GM19035 (cell line): ENCODE measurements at regions not wholly inside any gene's neighbourhood (a gene's known extent, or its start where the extent isn't known, plus 50 kb on each side); places are given as distances from the start of the nearest gene placed in this dataset.
A peak's percentile ranks its signal among the peaks of the same experiment; 100 is the strongest.
"Not testable (repeated sequence)": the region's sequence is repeated elsewhere in the genome, so short reads cannot be mapped to it uniquely, and the experiment has no call there.

Source experiments
- ATAC-seq: cut with Tn5 transposase; IDR thresholded peaks from one replicate; pipeline ENCODE4 v1.9.1; 2021; ENCODE audit not compliant: unreplicated experiment

DNA sequence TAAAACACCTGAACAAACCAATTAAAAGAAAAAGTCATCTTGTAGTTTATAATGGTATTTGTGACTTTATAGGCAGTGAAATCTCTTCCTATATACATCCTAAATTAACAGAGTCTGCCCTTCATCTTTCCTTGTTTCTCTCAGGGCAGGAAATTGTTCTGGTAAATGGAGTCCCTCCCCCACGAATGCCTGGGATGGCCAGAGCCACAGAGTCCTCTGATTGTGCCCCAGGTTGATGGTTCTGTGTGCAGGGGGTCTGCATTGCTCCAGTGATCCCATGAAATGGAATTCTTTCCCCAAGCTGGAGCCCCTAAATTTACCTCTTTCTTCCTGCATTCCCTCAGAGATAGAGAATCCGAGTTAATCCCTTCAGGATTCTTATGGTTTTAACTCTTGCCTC lies 155.5 kb downstream of the MTX2 start:
- ATAC-seq: no peak

DNA sequence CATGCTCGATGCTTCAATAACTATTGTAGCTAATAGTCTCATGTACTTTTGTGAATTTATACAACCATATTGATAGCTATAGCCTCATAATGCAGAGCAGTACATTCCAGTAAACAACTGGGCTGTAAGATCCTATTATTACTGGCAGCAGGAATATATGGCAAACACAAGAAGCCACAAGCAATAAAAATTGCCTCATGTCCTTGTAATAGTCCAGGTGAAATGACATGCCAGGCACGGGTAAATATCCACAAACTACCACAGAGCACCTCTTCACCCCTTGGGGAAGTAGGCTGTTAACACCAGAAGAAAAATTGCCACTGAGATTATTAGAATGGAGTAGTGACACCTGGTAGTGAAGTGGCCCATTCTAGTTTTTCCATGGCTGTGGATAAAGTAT lies 158.3 kb downstream of the MTX2 start:
- no peak for ATAC-seq

DNA sequence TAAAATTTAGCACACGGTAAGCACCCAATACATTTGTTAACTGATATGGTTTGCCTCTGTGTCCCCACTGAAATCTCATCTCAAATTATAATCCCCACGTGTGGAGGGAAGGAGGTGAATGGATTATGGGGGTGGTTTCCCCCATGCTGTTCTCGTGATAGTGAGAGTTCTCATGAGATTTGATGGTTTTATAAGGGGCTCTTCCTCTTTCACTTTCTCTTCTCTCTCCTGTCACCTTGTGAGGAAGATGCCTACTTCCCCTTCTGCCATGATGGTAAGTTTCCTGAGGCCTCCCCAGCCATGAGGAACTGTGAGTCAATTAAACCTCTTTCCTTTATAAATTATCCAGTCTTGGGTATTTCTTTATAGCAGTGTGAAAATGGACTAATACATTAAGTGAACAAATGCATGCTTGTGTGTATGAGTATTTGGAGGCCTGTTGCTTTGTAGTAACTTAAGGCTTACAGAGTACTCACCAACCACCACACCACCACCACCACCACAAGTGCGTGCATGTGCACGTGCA lies 159.8 kb downstream of the MTX2 start:
- ATAC-seq: not testable (repeated sequence)

DNA sequence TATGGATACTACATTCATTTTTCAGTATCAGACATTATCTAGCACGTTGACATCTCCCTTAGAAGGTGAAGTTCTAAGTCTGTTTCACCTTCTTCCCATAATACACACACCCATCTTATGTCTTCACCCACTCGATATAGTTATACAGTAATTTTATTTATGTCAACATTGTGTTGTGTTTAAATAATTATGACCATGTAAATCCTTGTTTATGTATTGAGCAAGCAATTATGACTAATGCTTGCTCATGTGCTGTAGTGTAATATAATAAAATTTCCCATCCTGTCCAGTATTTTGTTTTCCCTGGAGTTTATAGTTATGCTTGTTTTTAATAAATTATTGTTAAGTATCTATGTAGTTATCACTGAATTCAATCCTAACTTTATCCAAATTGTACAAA lies 163.2 kb downstream of the MTX2 start:
- no peak for ATAC-seq

DNA sequence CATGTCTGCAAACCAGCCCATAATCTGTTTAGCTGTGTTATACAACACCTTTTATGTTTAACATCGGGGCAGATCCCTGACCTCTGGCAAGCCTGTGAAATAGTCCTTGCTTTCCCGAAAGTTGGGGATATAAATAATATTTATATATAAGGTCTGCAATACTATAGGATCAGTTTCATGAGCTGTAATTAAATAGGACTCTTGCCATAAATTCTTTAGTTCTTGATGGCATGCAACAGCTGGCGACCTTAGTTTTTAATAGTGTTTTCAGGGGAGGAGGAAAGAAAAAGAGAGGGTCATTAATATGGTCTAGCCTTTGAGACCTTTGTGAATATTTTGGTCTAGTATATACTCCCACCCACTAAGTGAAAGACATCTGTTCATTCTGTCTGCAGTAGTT lies 166.5 kb downstream of the MTX2 start:
- no peak for ATAC-seq

DNA sequence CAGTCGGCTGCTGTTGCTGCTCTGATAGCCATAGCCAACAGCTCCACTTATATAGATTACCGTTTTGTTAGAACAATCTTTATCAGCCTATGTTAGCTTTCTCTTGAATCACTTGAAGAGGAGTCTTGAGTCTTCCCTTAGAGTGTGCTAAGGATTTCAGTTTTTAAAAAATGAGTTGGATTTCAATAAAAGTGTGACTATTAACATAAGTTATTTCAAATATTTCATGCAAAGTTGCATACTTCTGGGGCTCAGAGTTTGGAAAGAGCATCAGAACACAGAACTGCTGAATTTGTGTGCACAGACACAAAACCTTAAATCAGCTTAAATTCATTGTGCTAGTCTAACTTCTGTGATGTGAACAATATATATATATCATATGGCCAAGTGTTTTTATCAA lies 174.7 kb downstream of the MTX2 start:
- ATAC-seq: no peak

DNA sequence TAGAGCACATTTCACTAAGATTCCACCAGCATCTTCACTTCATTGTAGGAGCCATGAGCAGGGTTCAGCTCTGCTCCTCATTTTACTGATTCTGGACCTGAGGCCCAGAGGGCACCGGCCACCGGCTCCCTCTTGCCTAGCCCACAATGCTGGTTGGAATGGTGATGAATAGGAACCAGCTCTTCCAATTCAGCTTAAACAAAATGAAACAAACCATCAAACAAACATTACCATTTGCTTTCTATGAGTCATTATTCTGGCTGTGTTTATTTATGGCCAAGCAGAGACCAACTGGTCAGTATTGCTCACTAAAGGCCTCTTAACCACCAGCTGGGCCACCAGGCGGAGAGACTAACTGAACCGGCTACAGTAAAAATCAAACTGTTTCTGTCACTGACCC lies 176.7 kb downstream of the MTX2 start:
- ATAC-seq: no peak

DNA sequence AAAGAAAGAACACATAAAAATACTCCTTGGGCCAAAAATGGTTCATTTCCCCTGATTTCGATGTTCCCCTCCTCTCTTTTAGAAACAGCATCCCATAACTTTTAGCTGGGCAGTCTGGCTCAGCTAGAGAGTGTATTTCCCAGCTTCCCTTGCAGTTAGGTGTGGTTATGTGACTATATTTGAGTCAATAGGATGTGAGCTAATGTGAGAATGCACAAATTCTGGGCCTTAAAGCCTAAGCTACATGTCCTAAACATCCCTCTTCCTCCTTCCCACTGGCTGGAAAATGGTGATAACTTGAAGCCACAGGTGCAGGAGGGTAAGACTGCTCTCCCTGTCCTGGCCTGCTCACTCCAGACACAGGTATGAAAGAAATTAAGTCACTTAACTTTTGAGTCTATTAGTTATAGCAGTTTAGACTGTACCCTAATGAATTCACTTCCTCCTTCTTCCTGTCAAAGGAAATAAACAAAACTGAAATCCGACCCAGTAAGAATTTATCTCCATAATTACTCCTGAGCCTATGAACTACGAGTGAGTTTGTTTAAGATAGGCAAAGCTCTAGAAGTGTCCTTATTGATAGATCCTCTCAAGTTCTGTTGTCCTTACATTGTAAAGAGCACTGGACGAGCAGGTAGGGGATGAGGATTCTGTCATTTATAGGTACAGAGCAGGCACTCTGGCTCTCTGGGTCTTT lies 177.6 kb downstream of the MTX2 start:
- no peak for ATAC-seq

DNA sequence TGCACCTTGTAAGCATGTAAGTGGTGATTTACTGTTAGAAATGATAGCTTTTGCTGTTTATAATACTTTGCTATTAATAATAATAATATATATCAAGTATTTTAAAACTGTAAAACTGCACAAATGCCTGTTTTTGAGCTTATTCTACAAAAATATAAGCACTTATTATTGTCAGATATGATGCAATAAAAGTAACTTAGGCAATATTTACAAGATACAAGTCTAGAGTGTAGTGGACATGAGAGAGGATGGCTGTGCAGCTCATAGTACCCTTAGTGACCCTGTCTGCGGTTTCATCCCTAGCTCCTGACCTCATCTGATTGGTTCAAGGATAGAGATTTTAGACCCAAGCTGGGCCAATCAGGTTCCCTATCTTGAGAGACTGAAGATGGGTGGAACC lies 178.4 kb downstream of the MTX2 start:
- ATAC-seq: no peak

DNA sequence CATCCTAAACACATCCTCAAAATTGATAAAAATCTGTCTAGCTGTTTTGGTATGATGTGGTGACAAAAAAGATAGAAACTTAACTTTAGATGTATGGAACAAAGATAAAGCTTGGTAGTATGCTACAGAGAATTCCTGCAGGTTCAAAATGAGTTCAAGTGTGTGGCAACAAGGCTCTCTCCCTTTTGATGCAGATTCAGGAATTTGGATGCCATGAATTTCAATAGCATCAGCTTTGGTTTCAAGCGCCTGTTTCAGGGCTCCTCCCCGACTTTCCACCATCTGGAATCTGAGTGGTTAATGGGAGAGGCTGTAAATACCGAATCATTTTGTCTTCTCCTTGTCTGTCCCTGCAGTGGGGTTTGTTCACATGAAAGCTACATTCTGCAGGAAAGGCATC lies 180.6 kb downstream of the MTX2 start:
- ATAC-seq: no peak

DNA sequence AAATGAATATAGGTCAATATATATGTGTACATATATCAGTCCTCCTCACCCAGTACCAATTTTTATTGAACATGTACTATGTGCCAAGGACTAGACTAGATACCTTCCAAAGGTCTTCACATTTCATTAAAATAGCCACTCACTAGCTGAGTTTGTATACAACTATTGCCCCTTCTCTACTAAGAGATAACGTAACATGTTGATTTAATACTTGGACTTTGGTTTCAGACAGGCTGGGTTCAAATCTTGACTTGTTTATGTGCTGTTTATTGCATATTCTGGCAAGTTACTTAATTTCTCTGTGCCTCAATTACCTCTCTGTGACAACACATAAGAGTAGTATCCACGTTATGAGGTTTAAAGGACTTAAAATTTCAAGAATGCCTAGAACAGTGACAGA lies 184.5 kb downstream of the MTX2 start:
- ATAC-seq: no peak

DNA sequence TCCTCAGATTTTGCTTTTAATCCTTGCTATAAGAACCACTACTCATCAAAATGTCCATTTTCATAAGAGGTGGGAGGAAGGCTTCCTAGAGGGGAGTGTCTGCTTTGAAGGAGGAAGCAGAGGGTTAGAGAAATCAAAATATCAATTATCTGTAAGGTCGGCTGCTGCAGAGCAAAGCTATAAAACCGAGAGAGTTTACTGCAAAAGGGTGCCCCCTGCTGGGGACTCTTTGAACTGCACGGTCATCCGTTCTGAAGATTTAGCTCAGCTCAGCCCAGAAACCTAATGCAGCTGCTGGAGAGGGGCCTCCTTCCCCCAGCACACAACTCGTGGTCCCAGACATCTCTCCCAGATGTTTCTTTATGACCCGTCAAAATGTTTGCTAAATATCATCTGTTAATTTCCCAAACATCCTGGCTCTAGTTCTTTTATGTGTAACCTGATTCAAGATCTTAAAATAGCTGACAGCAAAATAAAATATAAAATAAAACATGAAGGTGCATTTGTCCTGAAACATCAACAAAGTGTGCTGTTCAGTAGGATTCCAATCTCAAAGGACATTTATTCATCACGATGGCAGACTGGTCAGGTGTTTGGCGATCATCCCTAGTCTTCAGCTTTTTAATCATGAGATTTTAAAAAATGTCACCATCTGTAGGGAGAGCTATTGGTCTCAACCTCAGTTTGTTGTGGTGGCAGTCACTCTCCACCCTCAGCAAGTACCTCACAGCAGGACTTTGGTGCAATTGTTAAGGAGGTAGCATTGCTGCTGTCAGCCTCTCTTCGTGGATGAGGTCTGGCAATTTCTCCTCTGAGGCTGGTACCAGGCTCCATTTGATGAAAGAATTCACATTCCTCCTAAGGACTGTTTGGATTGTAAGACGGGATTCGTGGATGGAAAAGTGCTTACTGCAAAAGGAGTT lies 185.9 kb downstream of the MTX2 start:
- peak; percentile 70 for ATAC-seq

DNA sequence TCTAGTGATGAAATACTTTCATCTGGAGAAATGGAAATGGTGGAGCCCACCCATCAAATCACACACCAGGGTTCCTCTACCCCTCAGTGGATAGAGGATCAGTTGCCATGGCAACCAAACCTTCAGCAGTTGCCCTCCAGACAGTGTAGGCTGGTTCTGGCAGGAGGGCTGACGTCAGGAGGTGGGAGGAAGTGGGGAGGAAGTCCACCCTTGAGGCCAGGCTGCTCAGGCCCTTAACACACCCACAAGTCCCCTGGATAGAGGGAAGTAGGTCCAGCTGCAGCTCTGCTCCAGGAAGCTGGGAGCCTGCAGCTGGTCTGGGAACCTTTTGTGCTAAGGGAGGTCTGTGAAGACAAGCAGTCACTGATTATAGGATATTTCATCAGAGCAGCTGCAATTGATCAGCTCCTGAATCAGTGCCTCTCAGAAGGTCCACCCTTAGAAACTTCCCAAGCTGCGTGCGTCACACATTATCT lies 186.6 kb downstream of the MTX2 start:
- ATAC-seq: no peak

DNA sequence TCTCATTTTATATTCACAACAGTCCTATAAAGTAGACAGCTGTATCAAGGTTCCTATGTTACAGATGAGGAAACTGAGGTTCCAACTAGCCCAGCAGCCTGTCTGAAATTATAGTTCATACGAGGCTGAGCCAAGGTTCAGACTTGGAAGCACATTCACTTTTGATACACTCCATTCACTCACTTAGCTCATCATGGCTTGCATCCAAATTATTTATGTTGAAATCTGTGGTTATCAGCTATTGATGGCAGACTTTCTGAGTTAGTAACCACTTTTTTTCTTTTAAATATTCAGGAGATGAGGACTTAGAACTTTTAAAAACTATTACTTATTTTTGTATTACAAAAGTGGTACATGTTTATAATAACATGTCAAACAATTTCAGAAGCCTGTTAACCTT lies 188.2 kb downstream of the MTX2 start:
- ATAC-seq: no peak

DNA sequence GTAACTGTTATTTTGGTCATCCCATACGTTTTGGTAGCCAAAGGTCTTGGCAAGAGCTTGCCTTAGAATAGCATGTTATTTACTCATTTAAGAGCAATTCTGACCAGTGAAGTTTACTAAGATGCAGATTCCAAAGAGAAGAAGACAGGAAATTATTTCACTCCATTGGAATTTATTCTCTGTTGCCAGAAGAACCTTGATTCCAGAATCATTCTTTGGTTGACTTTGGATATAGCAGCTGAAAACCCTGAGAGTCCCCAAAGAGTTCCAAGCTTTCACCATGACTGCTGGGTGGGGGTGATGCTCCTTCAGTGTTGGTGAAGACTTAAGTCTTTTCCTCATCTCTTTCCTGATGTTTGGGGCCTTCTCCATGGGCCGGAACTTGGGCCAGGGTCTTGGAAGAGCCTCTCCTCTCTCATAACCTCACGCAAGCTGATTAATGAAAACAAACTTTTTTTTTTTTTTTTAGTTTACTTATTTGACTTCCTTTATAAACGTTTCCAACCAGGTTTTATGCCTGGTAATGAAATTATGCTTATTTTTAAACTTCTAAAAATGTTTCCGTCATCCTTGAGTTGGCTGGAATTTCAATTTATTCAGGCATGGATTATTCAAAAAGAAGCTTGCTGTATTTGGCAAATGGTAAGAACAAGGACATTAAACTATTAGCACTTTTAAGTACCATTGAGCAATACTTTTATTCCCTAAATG lies 192.0 kb downstream of the MTX2 start:
- ATAC-seq: no peak

DNA sequence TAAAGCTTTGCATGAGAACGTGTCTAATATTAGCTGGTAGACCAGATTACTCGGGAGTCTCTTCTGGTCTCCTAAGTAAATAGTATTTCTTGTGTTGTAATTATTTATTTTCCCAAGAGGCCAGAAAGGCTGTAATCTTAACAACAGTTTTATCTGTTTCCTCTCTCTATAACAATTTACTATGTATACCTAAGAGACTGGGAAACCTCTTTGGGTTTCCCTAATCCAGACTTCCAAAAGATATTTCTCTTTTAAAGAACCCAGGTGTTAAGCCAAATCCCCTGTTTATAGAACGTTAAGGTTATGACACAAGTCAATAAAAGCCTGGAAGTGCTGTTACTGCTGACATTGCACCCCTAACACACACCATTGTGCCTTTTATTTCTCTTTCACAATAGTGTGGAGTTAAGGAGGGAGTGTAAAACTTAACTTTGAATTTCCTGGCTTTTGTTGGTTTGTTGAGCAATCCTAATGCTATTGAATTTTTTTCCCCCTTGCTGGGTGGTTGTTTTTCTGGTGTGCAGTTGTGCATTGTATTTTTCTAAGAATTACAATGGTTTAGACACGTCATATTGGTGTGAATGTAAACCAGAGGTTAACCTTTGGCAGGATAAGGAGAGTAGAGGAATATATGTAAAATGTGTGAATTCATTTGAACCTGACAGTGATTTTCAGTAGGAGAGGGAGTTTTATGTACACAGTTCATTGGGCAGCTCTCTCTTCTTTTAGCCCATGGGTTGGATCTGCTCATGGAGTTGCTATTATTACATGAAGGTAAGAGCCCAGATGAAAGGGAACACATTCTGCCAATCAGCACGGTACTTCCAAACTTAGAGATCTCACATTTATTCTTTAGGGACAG lies 192.8 kb downstream of the MTX2 start:
- no peak for ATAC-seq

DNA sequence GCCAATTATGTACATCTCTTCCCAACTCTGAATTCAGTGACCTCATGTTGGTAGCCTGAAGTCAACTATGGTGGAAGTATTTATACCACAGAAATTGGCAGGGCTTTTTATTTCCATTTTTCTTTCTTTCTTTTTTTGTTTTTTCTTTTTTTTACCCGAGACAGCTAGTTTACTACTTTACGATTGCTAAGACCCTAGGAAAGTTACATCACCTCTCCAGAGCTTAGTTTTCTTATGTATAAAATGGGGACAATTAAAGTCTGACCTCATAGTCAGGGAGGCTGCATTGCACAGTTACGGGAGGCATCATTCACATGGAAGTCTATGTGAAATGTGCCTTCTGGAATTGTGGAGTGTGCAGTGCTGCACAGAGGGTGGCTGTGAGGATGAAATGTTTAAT lies 194.3 kb downstream of the MTX2 start:
- no peak for ATAC-seq

DNA sequence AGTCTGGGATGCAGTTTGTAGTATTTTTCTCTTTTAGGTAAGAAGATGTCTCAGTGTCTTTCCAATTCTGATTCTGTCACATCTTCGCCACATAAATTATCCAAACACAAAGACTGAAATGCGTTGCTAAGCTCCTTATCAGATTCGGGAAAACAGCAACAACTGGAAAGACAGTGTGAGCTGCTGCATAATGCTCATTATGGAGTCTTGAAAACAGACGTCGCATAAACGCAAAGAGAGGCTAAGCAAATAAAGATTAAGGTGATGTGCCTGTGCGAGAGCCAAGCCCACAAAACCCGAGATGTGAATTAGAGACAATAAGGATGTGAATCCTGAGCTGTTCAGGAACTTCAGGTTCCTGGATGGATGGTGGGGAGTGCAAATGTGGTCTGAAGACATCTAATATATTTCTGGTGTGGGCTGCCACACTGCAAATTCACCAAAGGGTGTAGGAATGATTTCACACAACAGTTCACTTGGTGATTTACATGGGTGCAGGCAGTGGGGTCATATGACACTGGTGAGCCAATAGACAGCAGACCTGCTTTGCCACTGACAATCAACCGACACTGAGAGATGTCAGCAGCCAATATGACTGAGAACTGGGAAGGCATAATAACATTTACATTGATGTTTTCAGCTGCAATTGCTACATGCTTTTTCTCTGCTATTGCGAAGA lies 195.8 kb downstream of the MTX2 start:
- no peak for ATAC-seq

DNA sequence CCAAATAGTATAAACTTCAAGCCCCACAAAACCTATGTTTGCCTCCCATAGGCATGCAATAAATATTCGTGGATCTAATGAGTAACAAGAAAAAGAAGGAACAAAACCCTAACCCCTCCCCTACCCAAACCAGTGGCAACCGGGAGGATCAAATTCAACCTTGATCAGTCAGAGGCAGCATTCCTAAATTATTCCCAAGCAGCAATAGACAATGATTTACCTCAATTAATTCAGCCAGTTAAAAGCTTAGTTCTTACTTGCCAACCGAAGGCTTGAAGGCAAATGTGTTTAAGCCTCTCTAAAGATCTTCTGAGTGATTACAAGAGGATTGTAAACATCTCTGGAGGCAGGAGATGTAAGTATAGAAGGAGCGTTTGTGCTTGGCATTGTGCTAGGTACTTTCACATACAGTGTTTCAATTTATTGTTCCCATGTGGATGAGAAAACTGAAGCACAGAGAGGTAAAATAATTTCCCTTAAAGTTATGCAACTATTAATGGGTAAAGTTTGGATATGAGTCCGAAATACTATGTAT lies 197.7 kb downstream of the MTX2 start:
- no peak for ATAC-seq

DNA sequence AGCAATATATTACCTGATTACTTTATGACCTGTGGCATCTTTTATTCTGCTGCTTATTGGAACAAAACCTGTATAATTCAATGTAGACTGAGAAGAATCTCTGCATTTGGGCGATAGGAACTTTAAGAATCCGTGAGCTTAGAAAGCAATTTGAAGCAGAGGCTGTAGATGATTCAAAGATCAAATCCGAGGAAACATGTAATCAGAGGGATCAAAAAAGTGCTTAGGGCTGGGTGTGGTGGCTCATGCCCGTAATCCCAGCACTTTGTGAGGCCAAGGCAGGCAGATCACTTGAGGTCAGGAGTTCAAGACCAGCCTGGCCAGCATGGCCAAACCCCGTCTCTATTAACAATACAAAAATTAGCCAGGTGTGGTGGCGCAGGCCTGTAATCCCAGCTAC lies 198.4 kb downstream of the MTX2 start:
- no peak for ATAC-seq
